NCI-H1417 treated with DMSO at 0.1 percent for 48 hours (cell line): ENCODE measurements at regions not wholly inside any gene's neighbourhood (a gene's known extent, or its start where the extent isn't known, plus 50 kb on each side); places are given as distances from the start of the nearest gene placed in this dataset.

Experiments used
- DNase-seq: peaks from one replicate; lab custom pipeline; 2025; lab: John Stamatoyannopoulos, UW

DNA sequence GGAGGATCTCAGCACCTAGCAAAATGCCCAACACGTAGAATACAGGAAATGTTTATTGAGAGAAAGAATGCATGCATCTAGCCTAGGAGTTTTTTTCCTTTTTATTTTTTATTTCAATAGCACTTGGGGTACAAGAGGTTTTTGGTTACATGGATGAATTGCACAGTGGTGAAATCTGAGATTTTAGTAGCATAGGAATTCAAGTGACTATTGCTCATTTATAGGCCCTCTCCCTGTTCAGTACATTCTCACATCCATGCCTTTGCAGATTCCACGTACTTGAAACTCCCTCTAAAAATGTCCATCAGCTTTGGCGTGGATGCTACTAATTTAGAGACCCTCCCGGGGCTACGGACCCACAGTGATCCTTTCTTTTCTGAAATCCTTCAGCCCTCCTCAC is 61.7 kb upstream of the PIAS1 start:
- DNase-seq, result no peak

DNA sequence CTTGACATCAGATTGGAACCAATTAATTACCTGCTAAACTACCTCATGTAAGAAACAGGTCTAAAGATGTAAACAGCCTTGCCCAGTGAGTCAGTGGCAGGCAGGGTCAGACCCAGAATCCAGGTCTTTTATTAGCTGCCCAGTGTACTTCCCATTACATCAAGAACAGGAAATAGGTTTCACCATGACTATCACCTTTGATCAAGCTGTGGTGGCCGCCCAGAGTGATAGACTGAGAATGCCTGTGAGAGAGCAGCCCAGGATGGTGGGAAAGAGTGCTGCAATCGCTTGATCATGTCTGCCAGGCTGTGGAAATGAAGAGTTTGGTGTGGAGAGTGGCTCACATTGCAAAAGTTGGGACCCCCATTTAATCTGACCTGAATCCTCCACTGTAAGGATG is 61.3 kb upstream of the PIAS1 start:
- DNase-seq, result no peak

DNA sequence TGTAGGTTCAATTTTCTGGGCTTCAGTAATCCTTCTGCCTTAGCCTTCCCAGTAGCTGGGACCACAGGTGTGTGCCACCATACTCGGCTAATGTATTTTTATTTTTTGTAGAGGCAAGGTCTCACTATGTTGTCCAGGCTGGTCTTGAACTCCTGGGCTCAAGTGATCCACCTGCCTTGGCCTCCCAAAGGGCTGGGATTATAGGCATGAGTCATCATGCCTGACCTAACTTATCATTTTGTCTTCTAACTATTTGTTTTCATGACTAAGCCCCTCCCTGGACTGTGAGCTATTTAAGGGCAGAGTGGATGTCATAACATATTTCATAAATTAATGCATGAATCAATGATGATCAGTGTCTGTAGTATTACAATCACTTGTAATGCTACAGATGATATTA is 56.1 kb upstream of the PIAS1 start:
- DNase-seq, result no peak

DNA sequence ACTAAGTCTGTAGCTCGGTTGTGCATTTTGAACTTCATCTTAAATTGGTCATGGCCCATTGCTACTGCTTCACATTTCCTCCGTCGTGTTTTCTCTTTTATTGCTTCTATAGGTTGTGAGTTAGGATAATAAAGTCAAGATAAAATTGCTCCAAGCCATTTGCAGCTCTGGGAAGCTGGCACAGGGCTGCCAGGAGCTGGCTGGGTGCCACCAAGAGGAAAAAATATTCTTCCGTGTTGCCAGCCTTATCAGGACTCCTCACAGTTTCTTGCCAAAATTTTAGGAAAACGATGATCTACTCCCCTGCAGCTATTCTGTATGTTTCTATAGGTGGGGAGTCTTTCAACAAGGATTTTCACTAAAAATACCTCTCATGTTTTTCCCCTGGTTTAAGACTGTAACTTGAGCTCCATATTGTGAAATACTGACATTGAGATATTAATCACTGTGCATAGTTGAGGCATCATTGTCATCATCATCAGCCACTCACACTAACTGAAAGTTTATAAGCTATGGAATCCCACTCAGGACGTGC is 55.4 kb upstream of the PIAS1 start:
- no peak for DNase-seq

DNA sequence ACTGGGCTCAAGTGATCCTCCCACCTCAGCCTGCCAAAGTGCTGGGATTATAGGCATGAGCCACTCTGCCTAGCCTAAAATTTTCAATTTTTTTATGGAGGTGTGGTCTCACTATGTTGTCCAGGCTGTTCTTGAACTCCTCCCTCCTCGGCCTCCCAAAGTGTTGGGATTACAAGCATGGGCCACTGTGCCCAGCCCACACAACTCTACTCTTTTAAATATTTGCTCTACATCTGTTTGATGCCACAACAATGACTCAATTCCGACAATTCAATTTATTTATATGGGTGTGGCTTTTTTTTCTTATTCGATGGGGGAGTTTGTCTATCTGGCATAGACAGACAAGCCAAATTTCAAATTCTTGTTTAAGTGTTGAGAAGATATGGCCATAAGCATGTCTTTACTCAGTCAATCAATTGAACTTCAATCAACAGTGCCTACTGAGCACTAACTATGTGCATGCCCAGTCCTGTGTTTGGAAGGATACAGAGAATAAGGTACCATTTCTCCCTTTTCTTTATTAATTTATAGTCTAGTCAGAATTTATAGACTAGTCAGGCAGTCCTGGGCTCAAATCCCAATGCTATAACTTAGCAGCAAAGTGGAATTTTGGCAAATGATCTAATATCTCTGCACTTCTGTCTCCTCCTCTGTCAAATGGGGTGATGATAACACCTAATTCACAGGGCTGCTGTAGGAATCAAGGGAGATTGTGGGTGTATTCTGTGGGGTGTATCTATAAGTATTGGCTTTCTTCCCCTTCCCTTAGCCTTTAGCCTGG is 54.6 kb upstream of the PIAS1 start:
- DNase-seq, result no peak

DNA sequence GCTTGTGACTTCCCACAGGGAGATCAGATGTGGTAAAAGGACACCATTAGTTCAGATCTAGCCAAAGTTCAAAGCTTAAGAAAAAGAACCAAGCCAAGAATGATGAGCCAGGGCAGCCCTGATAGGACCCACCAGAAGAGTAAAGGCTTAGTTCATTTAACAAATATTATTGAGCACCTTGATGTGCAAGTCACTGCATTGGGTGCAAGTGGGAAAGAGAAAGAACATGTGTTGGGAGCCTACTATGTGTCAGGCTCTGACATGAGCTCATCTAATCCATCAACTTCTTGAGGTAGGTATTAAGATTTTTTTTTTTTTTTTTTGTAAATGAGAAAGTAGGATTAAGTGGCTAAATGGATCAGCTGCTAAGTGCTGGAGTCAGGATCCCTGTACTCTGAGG is 53.4 kb upstream of the PIAS1 start:
- DNase-seq, result no peak

DNA sequence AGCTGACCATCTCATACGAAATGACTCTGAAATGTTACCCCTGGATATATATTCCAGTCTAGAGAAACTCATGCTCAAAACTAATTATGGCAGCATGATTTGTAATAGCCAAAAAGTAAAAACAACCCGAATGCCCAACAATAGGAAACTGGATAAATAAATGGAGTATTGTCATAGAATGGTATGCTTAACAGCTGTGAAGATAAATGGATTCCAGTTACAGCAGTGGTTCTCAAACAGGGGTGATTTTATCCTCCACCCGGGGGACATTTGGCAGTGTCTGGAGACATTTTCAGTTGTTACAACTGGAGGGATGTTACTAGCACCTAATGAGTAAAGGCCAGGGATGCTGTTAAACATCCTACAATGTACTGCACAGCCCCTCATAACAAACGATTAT is 52.3 kb upstream of the PIAS1 start:
- DNase-seq, result no peak

DNA sequence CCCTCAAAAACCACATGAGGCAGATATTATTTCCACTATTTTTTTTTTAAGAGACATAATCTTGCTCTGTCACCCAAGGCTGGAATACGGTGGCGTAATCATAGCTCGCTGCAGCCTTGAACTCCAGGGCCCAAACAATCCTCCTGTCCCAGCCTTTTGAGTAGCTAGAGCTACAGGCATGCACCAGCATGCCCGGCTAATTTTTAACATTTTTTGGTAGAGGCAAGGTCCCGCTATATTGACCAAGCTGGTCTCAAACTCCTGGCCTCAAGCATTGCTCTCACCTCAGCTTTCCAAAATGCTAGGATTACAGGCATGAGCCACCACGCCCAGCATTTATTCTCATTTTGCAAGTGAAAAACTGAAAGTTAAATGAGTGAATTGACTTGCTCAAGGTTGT is 50.8 kb upstream of the PIAS1 start:
- DNase-seq, result no peak
